HT-29 (cell line): ENCODE measurements at regions not wholly inside any gene's neighbourhood (a gene's known extent, or its start where the extent isn't known, plus 50 kb on each side); places are given as distances from the start of the nearest gene placed in this dataset. TPM values are rescaled to one million over a fixed set of nuclear protein-coding genes. Genes with fewer than 3 reads are reported as not detected.

Source experiments
- DNase-seq: peaks from one replicate; pipeline ENCODE4 v3.0.0-alpha.2; 2015; ENCODE audit warnings: low spot score
- small RNA-seq: library from RNA; depleted of rRNA; stranded (forward); fragments of <200 nt; gene quantifications from one replicate; pipeline ENCODE3, GENCODE V24; 2014

- DNase-seq = no peak
Measured at GRCh38 chr18:2478662-2479061, 92.6 kb downstream of the METTL4 start.

GRCh38 chr18:2480536-2480935 lies 90.8 kb downstream of the METTL4 start:
- no peak for DNase-seq

GRCh38 chr18:2482706-2483475 lies 88.4 kb downstream of the METTL4 start:
- DNase-seq = no peak

- no peak for DNase-seq
Measured at GRCh38 chr18:2485983-2486382, 85.3 kb downstream of the METTL4 start.

- DNase-seq = no peak
Measured at GRCh38 chr18:2486426-2486825, 84.9 kb downstream of the METTL4 start.

Small RNAs in the stretch of these regions (small RNA-seq; reads per million reads assigned to genes)
- gene AP005119.1 (not detected), gene COX6CP3 (not detected), gene RN7SKP72 (0.57 reads per million)
